GM18511 (cell line): ENCODE measurements at regions not wholly inside any gene's neighbourhood (a gene's known extent, or its start where the extent isn't known, plus 50 kb on each side); places are given as distances from the start of the nearest gene placed in this dataset.

Source experiments
- ATAC-seq: cut with Tn5 transposase; IDR thresholded peaks from one replicate; pipeline ENCODE4 v1.9.1; 2021; ENCODE audit warnings: mild to moderate bottlenecking, moderate library complexity; ENCODE audit not compliant: unreplicated experiment

GRCh38 chr12:92034858-92035401 is 110.7 kb downstream of the BTG1 start:
- ATAC-seq: peak; percentile 86

DNA sequence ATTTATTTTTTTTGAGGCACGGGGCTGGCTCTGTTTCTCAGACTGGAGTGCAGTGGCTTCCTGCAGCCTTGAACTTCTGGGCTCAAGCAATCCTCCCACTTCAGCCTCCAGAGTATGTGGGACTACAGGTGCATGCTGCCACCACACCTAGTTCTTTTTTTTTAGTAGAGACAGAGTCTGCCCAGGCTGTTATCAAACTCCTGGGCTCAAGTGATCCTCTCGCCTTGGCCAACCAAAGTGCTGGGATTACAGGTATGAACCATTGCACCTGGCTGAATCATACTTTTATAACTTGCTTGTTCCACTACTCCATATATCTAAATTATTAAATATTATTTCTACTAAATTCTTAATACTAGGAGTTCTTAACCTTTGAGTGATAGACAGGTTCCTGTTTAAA is 111.6 kb downstream of the BTG1 start:
- no peak for ATAC-seq

- no peak for ATAC-seq
Observed at GRCh38 chr12:92032965-92033364, 112.7 kb downstream of the BTG1 start.

DNA sequence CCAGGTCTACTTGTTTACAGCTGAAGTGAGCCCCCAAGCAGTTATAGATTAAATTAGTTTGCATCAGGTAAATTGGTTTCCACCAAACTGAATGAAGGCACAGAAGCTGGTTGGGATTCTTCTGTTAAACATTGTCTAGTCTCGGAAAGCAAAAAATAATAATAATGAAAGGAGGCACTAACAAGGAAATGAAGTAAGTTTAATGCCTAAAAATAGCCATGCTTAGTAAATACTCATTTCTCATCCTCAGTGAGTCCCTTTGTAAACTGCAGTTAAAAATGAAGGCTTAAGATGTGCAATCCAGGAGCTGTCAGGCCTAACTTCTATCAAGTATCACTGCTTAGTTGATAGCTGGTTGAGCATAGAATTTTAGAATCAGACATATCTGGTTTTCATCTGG is 113.5 kb downstream of the BTG1 start:
- no peak for ATAC-seq

DNA sequence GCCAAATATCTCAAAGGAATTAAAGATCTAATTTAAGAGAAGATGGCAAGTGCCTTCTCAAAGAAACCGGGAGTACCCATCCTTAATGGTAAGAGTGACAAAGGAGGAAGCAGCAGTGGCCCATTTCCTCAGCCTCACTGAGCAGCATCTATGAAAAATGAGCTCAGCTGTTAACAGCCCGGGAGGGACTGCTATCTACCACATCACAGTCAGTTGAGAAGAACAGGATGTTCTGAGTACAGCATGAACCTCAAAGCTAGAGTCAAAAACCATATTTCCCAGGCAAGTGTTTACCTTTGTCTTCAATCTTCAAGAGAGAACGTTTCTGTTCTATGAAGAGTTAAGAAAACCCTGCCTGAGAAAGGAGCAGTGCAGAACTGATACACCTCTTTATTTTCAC is 115.0 kb downstream of the BTG1 start:
- ATAC-seq: peak; percentile 50

DNA sequence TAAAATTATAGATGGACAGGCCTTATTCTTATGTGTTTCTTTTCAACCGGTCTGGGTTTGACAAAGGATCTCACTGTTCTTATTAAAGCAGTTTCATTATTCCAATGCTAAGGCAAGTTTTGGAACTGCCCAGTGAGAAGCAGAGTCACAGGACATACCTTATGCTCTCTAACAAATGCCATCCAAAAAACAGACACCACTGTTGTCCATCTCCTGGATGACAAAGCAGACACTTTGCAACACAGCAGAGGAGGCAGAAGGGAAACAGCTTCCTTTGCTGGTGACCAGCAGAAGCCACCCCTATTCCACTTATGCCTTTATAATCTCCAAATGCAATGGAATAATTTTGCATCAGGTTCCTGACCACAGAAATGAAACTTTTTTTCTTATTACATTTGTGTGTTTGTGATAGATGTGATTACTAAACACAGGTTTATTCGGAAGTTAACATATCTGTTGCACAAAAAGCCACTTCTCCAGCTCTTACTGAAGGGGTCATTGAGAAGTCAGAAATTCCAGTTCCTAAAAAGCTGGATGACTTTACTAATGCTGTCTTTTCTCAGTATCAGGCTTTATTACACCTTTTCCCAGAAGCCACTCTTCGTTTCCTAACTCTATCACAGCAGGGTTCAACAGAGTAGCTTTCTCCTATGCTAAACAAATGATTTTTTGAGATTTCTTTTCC is 115.6 kb downstream of the BTG1 start:
- ATAC-seq: no peak

DNA sequence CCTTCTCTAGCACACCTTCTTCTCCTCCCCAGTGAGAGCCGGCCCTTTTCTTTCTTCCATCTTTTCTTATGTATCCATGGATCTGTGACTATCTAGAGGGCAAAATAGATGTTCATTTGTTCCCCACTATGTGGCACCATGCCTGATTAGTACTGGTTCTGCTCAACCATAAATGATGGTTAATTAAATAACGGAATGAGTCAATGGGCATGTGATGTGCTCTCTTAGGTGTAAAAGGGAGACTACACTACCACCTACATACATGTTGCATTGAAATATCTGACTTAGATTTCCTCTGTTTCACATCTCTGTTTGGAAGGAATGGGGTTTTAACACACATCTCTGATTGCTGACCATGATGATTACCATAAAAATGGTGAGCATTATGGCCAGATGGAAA is 116.5 kb downstream of the BTG1 start:
- no peak for ATAC-seq

GRCh38 chr12:92028441-92028709 is 117.3 kb downstream of the BTG1 start:
- no peak for ATAC-seq

- no peak for ATAC-seq
Observed at GRCh38 chr12:92027701-92028440, 117.8 kb downstream of the BTG1 start.

DNA sequence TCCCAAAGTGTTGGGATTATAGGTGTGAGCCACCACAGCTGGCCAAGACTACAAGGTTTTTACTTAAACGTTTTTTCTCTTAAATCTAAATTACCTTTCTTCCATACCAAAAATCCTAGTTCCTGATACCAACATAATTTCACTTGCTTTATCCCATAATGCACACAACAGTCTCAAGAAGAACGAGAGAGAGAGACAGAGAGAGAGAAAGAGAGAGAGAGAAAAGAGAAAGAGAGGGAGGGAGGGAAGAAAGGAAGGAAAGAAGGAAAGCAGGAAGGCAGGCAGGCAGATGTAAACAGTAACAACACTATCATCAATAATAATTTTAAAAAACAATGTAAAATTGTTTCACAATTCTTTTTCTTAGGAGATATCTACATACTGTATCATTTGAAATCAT is 118.4 kb downstream of the BTG1 start:
- ATAC-seq: no peak

- ATAC-seq: no peak
Observed at GRCh38 chr12:92025462-92026207, 120.0 kb downstream of the BTG1 start.

- ATAC-seq: no peak
Observed at GRCh38 chr12:92022093-92022492, 123.6 kb downstream of the BTG1 start.

DNA sequence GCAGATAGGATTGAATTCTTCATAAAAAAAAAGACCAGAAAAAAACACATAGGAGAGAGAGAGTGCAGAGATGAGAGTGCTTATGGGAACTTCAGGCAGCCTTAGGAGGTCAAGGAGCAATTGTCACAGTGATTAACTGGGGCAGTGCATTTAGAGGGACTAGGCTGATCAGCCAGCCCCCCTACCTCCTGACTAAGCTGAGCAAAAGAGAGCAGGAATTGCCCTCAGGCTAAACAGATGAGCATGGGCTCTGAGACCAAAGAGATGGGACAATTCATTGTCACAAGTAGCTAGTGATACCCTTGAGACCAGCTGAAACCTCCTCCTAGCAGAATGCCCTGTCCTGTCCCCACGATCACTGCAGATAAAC is 124.0 kb downstream of the BTG1 start:
- no peak for ATAC-seq

- ATAC-seq: no peak
Observed at GRCh38 chr12:92020983-92021665, 124.5 kb downstream of the BTG1 start.

- no peak for ATAC-seq
Observed at GRCh38 chr12:92019491-92020277, 126.0 kb downstream of the BTG1 start.

GRCh38 chr12:92012691-92013090 is 133.0 kb downstream of the BTG1 start:
- no peak for ATAC-seq

DNA sequence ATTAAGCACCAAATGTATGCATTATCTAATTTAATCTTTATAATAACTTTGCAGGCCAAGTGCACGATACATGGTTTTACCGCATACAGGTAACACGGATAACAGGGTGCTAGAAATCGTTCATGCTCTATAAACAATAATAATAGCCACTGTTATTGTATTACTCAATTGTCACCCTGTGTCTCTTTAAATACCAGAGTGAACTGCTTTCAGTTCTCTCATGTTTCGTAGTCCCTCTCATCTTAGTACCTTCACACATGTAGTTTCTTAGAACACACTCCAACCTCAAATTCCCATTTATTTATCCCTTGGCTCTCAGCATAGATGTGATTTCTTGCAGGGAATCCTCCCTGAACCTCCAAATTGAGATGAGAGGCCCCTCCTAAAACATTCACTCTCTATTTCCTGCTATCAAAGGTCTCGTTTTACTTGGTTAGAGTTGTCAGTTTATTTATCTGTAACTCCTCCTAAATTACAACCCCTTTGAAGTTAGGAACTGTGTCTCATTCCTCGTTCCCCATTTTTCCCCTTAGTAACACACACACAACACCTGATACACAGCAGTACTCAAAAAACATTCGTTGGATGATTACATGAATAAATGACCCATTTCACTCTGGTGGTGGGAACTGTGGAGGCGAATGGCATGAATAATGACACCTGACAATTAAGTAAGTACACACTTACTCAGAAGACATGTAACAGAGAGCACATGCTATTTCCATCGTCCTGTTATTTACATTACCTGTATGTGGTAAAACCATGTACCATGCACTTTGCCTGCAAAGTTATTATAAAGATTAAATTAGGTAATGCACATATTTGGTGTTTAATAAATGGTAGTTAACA is 134.6 kb downstream of the BTG1 start:
- no peak for ATAC-seq

- ATAC-seq: no peak
Observed at GRCh38 chr12:92010368-92010767, 135.3 kb downstream of the BTG1 start.

DNA sequence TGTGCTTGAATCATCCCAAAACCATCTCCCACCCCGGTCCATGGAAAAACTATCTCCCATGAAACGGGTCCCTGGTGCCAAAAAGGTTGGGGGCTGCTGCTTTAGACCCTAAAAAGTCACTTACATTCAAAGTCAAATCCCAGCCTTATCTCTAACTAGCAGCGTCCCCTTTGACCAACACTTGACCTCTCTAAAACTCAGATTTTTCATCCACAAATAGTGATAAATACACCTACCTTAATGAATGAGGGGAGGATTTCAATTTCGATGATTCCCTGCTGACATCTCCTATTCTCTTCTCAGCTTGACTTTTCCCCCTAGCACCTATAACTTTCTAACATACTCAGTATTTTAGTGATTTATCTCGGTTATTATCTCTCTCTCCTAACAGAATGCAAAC is 137.3 kb downstream of the BTG1 start:
- no peak for ATAC-seq

DNA sequence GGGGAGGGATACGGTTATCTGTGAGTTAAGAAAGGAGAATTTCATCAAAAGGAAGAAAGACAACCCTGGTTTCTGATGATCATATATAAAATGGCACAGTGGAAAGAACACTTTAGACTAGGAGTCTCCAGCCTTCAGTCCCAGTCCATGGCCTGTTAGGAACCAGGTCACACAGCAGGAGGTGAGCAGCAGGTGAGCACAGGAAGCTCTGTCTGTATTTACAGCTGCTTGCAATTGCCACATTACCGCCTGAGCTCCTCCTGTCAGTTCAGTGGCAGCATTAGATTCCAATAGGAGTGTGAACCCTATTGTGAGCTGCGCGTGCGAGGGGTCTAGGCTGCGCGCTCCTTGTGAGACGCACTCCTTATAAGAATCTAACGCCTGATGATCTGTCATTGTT is 137.9 kb downstream of the BTG1 start:
- no peak for ATAC-seq
